GM12892 (cell line): ENCODE measurements at regions not wholly inside any gene's neighbourhood (a gene's known extent, or its start where the extent isn't known, plus 50 kb on each side); places are given as distances from the start of the nearest gene placed in this dataset.

ENCODE experiments used
- DNase-seq: peaks from one replicate; pipeline ENCODE4 v3.0.0; 2011; ENCODE audit not compliant: insufficient read length
- FAIRE-seq: peaks from 2 replicates; lab custom pipeline; 2011; peaks lifted over from hg19 to GRCh38; lab: Jason Lieb, UNC
- POLR2A ChIP-seq: IDR thresholded peaks from 2 replicates; pipeline ENCODE4 v1.6.1; 2011; ENCODE audit warnings: low read depth, low read length, control low read depth
- POLR2AphosphoS5 ChIP-seq: IDR thresholded peaks from 2 replicates; pipeline ENCODE4 v1.6.1; 2011; ENCODE audit warnings: low read depth, low read length, control low read depth
- TAF1 ChIP-seq: IDR thresholded peaks from 2 replicates; pipeline ENCODE4 v1.6.1; 2011; ENCODE audit warnings: low read depth, mild to moderate bottlenecking, control low read depth, low read length, borderline replicate concordance

DNA sequence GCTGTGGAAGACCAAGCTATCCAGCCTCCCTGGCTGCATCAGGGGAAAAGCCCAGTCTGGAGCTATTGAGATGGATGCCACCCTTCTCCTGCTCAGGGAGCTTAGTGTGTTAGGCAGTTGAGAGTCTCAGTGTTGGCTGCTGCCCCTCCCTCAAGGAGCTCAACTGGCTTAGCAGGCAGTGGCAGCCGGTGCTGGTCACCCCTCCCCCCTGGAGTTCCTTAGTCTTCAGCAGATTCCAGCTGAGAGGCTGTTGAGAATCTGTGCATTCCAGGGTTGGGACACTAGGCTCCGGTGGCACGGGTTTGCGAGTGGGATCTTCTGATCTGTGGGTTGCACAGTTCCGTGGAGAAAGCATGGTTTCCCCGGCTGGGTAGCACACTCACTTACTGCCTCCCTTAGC is 883.8 kb downstream of the NSUN3 start:
- FAIRE-seq (no peak), DNase-seq (no peak)
- no peak for TF ChIP-seq POLR2A
- TF ChIP-seq TAF1 = no peak
- TF ChIP-seq POLR2AphosphoS5 = no peak

DNA sequence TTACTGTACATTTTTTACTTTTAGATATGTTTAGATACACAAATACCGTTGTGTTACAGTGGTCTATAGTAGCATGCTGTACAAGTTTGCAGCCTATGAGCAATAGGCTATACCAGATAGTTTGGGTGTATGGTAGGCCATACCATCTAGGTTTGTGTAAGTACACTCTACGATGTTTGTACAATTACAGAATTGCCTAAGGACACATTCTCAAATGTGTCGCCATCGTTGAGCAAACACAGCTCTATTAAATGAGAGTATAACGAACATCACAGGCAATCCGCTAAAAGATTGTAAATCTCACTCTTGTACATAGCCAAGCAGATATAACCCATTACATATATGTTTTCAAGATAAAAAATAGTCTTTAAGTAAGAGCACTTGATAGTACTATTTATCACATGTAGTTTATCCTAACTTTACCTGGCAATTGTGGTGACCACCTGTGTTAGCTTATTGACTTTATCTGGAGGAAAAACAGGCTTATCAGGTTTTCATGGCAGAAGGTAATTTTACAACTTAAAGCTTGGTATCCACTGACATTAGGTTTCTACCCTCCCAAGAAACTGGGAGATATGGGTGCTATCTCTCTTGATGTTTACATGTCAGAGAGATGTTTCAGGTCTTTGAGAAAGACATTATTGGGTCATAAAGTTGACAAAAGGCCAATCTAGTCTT is 898.7 kb downstream of the NSUN3 start:
- TF ChIP-seq POLR2AphosphoS5 (no peak), TAF1 (no peak), POLR2A (no peak)
- FAIRE-seq (no peak), DNase-seq (no peak)

DNA sequence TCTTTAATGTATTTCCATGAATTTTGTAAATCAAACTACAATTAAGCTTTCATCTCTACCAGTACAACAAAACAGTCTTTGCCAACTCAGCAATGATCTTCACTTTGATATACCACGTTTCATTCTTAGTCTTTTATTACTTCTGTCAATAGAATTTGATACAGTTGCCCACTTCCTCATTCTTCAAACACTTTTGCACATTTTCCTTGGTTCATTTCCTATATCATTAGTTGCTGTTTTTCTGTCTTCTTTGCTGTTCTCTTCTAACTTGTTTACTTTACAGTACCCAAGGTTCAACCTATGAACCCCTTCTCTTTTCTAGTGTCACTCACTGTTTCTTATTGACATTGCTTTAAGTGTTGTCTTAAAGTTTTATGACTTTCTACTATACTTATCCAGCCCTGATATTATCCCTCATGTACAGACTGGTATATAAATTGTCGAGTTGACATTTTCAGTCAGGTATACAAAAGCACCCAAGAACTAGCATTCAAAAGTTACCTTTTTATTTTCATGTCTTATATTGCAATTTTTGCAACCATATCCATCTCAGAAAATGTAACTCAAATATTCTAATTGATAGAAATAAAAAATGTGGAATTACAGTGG is 903.1 kb downstream of the NSUN3 start:
- TF ChIP-seq POLR2A (no peak), TAF1 (no peak), POLR2AphosphoS5 (no peak)
- FAIRE-seq (no peak), DNase-seq (no peak)

DNA sequence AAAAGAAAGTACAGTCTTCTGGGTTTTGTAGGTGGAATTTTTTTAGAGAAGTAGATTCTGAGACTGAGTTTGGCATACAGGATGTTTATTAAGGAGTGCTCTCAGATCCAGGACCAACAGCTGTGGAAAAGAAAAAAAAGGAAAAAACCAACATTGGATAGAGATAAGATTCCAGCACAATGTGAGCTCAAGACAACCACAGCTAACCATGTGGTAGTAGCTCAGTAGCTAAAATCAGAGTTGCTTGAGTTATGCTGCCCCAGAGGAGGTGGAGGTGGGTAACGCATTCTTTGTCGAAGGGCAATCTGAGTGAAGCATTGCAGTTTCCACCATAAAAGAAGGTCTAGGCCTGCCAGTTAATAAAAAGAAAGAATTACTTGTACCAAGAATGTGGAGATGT is 904.3 kb downstream of the NSUN3 start:
- TF ChIP-seq POLR2AphosphoS5 (no peak), POLR2A (no peak), TAF1 (no peak)
- FAIRE-seq (no peak), DNase-seq (no peak)

DNA sequence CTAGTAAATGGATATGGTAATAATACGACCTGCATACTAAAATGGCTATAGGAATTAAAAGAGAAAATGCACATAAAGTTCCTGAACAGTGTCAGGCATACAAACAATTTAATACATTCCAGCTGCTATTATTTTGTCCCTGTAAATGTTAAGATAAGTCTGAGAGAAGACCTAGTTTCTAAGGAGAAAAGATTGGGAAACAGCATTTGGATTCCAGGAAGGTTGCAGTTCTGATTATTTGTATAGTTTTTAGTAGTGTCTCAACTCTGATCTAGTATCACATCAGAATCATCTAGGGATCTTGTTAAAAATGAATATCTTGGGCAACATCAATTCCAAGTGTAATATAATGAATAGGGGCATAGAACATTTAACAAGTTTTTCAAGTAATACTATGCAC is 905.7 kb downstream of the NSUN3 start:
- DNase-seq = no peak
- no peak for TF ChIP-seq POLR2A
- no peak for FAIRE-seq

DNA sequence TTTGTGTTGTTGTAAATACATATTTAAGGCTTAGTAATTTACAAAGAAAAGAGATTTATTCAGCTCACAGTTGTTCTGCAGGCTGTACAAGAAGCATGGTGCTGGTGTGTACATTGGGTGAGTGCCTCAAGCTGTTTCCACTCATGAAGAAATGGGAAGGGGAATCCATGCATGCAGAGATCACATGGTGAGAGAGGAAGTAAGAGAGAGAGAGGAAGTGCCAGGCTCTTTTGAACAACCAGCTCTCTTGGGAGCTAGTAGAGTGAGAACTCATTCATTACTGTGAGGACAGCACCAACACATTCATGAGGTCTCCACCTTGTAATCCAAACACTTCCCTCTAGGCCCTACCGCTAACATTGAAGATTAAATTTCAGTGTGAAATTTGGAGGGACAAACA is 909.2 kb downstream of the NSUN3 start:
- TF ChIP-seq POLR2AphosphoS5 = no peak
- no peak for TF ChIP-seq TAF1
- no peak for TF ChIP-seq POLR2A
- DNase-seq = no peak
- no peak for FAIRE-seq

DNA sequence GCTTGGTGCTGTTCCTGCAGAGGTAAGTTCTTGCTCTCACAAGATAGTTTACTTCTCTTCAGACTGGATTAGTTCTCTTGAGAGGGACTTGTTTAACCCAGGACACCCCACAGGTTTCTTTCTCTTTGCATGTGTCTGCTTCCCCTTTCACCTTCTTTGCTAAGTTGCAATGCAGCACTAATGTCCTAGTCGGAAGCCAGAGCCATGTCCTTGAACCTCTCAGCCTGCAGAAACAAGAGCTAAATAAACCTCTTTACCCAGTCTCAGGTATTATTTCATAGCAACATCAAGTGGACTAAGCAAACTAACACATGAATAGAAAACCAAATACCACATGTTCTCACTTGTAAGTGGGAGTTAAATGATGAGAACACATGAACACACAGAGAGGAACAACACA is 915.2 kb downstream of the NSUN3 start:
- TF ChIP-seq POLR2A = no peak
- no peak for TF ChIP-seq TAF1
- TF ChIP-seq POLR2AphosphoS5 = no peak
- no peak for DNase-seq
- FAIRE-seq = no peak

DNA sequence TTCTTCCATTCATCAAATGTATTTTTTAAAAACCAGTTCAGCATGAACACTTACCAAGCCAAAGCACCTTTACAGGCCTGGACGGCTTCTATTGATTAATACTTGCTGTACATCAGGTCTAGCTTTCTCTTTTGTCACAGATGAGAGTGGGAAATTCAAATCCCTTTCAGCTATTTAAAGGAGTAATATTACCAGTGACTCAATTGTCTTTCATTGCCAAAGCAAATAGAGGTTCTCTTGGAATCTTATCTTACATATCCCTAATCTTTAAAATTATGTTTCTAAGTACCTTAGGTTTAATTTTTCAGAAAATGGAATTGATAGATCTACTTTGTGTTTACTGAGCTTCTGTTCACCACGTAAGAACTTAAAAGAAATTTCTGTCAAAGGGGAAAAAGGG is 922.9 kb downstream of the NSUN3 start:
- no peak for FAIRE-seq
- no peak for DNase-seq
- no peak for TF ChIP-seq POLR2A
- no peak for TF ChIP-seq TAF1
- TF ChIP-seq POLR2AphosphoS5 = no peak

DNA sequence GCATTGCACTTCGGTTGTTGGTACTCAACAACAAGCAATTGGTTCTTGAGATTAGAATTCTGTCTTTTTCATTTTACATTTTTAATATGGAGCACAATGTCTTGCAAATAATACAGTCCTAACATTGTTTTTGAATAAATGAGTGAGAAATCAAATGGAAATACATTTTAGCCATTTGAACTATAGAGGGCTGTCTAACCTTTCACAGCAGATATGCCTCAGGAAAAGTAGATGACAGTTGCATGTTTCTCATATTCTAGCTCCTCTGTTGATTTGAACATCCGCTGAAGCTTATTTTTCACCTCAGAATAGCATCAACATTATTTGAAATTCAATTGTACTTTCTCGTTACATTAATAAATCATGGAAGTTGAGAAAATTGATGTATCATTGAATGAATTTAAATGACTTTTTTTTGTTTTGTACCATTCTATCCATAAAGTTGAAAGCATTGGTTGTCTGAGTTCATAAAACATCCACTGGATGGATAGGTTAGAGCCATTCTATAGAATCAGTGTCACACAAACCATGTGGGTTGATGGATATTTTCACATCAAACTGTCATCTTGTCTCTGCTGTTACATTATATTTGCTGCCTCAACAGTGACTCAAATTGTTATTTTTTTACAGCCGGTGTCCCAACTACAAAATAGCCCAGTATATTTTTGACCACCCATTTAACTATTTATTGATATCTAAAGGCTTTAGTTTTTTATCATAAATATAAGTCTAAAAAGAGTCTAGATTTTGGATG is 928.3 kb downstream of the NSUN3 start:
- FAIRE-seq = no peak
- no peak for DNase-seq
- no peak for TF ChIP-seq TAF1
- no peak for TF ChIP-seq POLR2A
- no peak for TF ChIP-seq POLR2AphosphoS5

DNA sequence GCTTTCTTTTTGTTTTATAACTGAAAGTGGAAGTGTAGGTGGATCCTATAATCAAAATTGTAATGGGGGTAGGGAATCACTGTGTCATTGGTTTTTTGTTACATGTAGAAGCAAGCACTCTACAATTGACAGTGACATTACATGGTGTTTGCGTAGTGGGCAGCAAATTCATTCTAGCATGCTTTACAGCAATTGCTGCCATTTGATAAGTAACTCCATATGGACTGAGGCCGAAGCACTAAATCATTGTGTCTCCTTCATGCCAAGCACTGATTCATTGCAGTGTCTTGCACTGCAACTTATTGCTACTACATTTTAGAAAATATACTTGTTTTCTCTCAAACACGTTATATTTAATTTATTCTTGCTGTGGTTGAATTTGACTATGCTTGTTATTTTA is 933.9 kb downstream of the NSUN3 start:
- DNase-seq (no peak), FAIRE-seq (no peak)
- TF ChIP-seq POLR2A (no peak), POLR2AphosphoS5 (no peak), TAF1 (no peak)

DNA sequence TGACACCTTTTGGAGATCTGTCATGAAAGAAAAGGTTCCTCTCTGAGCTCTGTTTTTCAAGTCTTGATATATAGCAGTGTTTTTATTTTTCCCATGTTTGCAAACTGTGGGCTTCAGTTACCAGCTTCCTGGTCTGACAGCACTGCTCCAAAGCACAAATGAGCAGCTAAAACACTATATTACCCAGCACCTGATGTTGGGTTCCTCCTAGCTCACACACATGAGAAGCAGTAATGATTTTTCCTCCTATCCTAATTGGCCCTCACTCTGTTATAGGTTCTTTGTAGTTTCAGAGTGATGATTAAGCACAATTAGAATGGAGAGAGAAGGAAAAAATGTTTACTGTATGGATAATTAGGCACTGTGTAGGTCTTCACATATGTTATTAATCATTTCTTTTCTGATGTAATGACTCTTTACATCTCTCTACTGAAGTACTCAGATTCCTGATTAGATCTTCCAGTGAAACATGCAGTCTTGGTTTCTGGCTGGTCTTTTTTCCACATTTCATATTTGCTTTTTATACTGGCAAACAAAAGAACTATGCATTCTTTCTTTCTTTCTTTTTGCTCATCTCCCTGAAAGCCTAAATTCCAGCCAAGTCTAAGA is 939.7 kb downstream of the NSUN3 start:
- TF ChIP-seq POLR2AphosphoS5 (no peak), POLR2A (no peak), TAF1 (no peak)
- DNase-seq (no peak), FAIRE-seq (no peak)
